ENCODE measurements at regions not wholly inside any gene's neighbourhood (a gene's known extent, or its start where the extent isn't known, plus 50 kb on each side); places are given as distances from the start of the nearest gene placed in this dataset.

DNA sequence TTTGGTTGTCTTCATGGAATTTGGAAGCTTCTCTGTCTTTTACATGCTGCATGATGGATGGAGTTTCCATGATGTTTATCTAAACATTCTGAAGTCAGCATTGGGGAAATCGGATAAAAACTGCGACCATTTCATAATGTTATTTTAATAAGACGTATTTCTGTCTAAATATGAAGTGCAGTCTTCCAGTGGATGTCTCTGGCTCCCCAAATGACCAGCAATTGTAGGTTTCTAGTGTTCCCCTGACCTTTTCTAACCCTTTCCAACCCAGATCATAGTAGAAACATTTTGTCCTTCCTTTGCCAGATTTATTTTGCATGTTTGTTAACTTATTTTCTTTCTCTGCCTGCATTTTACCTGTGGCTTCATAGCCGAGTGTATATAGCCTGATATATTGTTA lies 559.3 kb downstream of the ADCYAP1 start:
- H3K27ac ChIP-seq: no peak overlapping the region
- DNase-seq (ENCODE audit: low read depth, low spot score): no peak

DNA sequence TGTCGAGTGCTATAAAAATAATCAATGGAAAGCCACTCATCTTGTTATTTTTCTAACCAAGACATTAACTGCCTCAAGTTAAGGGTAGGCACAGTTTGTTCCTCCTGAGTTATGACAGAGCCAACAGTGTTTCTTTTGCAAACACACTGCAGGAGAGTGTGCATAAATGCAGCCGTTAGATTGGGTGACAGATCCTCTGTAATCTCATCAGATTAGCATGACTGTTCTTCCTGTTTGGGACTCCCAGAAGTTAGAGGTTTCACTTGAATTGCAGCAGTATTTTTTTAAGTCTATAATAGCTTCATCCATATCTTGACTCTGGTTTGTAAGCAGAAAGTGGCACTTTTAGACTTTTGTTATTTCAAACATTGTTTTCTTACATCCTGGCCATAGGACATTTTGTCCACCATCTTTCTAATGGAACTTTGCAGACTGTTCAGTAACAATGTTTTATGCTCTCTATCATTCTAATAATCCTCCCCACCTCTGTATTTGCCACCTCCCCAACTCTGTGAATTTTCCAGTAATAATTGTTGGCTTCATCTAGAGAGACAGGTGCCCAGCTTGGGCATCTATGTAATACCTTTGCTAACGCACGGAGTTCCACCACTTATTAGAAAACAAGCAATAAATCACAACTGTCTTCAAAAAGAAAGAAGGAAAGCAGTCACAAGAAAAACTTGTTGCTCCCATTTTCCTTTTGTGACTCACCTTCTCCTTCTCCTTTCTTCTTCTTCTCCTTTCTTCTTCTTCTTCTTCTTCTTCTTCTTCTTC lies 560.0 kb downstream of the ADCYAP1 start:
- H3K27ac ChIP-seq: no peak overlapping the region
- DNase-seq (ENCODE audit: low read depth, low spot score): no peak

GRCh38 chr18:1466035-1466434 lies 561.4 kb downstream of the ADCYAP1 start:
- H3K27ac ChIP-seq: no peak overlapping the region
- no peak for DNase-seq (ENCODE audit: low read depth, low spot score)

- no peak for DNase-seq (ENCODE audit: low read depth, low spot score)
- no peak overlapping the region for H3K27ac ChIP-seq
Observed at GRCh38 chr18:1467461-1467964, 562.8 kb downstream of the ADCYAP1 start.

GRCh38 chr18:1468550-1468949 lies 563.9 kb downstream of the ADCYAP1 start:
- DNase-seq (ENCODE audit: low read depth, low spot score): no peak
- H3K27ac ChIP-seq: no peak overlapping the region

DNA sequence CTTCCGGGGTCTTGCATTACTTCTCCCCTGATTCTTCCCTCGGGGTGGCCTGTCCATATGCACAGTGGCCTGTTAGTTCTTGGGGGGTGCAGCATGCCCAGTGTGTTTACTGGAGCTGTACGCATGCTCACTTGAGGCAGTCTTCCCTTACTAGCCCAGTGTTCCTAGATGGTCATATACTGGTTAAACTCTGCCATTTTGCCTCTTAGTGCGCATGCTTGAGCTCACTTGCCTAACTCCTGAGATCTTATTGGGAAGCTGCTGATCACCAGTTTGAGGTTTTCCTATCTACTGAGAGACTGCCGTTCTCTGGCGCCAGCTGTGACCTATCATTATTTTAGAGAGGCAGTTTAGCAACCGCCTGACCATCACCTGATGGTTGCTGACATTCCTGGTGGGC lies 571.2 kb downstream of the ADCYAP1 start:
- no peak overlapping the region for H3K27ac ChIP-seq
- DNase-seq (ENCODE audit: low read depth, low spot score): no peak

DNA sequence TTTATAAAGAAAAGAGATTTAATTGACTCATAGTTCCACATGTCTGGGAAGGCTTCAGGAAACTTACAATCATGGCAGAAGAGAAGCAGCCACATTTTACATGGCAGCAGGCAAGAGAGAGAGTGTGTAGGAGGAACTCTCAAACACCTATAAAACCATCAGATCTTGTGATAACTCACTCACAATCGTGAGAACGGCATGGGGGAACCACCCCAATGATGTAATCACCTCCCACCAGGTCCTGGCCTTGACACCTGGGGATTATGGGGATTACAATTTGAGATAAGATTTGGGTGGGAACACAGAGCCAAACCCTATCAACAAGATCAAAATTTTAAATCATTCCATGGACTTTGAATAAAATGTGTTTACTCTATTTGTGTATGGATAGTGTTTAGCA lies 575.6 kb downstream of the ADCYAP1 start:
- H3K27ac ChIP-seq: no peak overlapping the region
- no peak for DNase-seq (ENCODE audit: low read depth, low spot score)

- H3K27ac ChIP-seq: no peak overlapping the region
- DNase-seq (ENCODE audit: low read depth, low spot score): no peak
Observed at GRCh38 chr18:1481577-1481976, 576.9 kb downstream of the ADCYAP1 start.

DNA sequence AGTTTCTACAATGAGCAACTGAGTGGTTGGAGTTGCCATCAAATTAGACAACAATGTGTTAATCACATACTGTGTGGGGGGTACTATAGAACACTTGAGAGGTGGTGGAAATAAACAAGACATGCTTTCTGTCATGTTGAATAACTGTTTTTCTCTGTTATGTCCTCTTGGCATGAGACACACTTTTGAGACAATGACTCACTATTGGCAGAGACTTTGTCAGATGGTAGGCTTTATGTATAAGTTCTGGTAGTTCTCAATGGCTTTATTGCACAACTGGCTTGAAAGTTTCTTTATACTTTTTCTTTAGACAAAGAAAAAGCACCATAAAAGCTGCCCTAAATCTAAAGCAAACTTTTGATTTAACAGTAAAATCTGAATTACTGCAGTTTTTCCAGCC lies 578.7 kb downstream of the ADCYAP1 start:
- no peak for DNase-seq (ENCODE audit: low read depth, low spot score)
- H3K27ac ChIP-seq: no peak overlapping the region

DNA sequence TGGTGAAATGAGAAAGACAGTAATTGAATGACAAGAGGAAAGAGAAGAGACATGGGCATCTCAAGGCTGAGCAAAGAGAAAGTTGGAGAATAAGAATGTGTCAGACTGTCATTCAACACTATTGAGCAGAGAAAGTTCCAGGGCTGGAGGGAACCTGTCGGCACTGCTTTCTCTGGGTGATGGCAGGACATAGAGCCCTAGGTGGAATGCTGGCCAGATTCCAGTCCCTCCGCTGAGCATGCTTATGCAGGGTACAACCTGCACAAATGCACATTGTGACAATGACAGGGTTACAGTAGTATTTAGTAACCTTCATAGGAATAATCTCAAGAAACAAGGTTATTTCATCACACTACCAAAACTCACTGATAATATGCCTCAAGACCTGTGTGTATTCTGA lies 582.8 kb downstream of the ADCYAP1 start:
- no peak overlapping the region for H3K27ac ChIP-seq
- no peak for DNase-seq (ENCODE audit: low read depth, low spot score)

DNA sequence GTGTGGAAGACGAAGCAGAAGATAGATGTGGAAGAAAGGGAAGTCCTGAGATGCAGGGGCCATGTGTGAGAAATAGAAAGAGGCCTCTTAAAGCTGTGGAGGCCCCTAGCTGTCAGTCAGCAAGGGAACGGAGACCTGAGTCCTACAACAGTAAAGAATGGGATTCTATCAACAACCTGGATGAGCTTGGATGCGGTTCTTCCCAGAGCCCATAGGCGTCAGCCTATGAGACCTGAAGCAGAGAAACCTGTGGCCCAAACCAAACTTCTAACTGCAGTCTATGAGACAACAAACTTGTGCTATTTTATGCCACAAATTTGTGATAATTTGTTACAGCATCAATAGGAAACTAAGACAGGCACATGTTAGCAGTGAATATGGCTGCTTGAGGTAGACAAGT lies 583.7 kb downstream of the ADCYAP1 start:
- no peak overlapping the region for H3K27ac ChIP-seq
- DNase-seq (ENCODE audit: low read depth, low spot score): no peak

DNA sequence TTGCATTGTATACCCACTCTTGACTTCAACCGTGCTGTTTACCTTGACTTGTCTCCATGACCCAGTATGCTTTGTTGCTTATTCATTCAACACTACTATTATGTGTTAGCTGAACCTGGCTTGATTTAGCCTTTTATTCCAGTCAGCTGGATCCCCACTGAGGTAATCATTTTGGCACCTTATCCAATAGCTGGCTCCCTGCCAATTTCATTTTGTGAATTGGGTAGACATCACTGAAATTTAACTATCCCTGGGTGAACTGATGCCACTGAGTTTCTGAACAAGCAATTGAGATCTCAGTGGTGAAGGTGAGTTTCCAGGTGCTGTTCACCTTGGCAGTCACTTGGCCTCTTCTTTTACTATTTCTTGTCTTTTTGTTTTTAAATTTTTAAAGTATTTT lies 584.3 kb downstream of the ADCYAP1 start:
- DNase-seq (ENCODE audit: low read depth, low spot score): no peak
- no peak overlapping the region for H3K27ac ChIP-seq

DNA sequence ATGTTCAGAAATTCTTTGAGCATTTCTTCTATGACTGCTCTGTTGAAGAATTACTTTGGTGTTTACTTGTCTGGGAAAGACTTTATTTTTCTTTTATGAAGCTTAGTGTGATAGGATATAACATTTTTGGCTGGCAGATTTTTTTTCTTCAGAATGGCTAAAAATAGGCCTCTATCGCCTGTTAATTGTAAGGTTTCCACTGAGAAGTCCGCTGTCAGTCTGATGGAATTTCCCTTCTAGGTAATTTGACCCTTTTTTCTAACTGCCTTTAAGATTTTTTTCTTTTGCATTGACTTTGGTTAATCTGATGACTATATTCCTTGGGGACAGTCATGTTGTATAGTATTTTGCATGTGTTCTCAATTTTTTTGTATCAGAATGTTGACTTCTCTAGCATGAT lies 590.7 kb downstream of the ADCYAP1 start:
- H3K27ac ChIP-seq: no peak overlapping the region
- DNase-seq (ENCODE audit: low read depth, low spot score): no peak

DNA sequence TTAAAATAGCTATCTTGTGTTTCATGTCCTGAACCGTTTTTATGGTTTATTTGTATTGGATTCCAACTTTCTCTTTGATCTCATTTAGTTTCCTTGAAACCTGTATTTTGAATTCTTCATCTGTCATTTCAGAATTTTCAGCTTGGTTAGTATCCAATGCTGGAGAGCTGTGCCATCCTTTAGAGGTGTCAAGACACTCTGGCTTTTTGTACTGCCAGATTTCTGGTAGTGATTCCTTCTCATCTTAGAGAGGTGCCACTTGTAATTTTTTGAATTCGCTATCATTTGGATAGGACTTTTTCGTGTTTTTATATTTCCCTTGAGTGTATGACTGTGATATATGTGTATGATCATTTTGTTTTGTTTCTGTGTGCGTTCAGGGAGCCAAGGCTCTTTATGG lies 591.4 kb downstream of the ADCYAP1 start:
- no peak overlapping the region for H3K27ac ChIP-seq
- no peak for DNase-seq (ENCODE audit: low read depth, low spot score)

GRCh38 chr18:1498216-1498615 lies 593.5 kb downstream of the ADCYAP1 start:
- no peak for DNase-seq (ENCODE audit: low read depth, low spot score)
- no peak overlapping the region for H3K27ac ChIP-seq

DNA sequence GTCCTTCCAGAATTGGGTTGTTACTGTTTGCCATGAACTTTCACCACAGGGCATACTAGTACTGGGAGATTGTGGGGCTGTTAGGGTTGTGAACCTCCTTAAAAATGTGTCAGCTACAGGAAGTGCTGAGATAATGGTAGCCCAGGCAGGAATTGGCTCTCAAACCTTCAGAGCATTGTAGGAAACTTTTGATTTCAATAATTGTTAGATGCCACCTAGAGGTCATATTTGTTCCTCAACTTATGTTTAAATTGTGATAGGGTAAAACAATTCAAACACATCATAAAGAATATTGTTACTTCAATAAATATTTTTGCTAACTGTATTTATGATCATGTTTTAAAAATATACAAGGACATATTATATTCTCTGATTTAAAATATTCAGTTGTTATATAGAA lies 594.6 kb downstream of the ADCYAP1 start:
- DNase-seq (ENCODE audit: low read depth, low spot score): no peak
- H3K27ac ChIP-seq: no peak overlapping the region

GRCh38 chr18:1503847-1504246 lies 599.2 kb downstream of the ADCYAP1 start:
- no peak for DNase-seq (ENCODE audit: low read depth, low spot score)
- H3K27ac ChIP-seq: no peak overlapping the region

DNA sequence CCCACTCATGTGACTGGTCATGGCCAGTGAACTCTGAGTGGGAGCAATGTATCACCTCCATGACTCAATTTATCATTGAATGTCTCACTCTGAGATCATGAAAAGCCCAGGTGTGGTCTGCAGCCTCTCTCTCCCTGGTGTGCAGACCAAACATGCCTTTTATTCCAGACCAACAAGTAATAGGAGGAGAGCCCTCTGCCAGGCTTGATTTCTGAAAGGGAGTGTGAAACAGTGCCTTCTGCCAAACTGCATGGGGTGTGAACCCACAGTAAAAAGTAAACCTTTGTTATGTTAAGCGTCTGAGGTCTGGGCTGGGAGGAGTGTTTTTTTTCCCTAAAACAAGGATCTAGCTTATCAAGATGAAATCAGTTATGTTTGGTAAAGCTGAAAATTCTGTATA lies 601.2 kb downstream of the ADCYAP1 start:
- no peak overlapping the region for H3K27ac ChIP-seq
- no peak for DNase-seq (ENCODE audit: low read depth, low spot score)

DNA sequence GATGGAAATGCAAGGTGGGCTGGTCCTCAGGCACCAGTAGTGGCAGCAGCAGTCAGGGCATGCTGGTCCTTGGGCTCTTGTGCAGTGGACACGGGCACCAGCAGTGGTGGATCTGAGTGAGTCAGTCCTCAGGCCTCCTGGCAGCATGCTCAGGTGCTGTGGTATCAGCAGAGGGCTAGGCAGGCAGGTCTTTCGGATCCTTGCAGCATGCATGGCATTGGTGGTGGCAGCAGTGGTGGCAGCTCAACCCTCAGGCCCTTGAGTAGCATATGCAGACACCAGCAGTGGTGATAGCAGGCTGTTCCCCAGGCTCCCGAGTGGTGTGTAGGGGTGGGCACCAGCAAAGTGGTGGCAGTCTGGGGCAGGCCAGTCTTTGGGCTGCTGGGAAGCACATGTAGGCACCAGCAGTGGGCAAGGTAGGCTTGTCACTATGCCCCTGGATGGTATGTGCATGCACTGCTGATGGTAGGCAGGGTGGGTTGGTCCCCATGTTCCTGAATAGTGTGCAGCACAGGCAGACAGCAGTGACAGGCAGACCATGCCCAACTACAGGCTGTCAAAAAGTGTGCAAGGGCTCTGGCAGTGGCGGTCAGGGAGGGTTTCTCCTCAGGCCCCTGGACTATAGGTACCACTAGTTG lies 606.0 kb downstream of the ADCYAP1 start:
- H3K27ac ChIP-seq: no peak overlapping the region
- no peak for DNase-seq (ENCODE audit: low read depth, low spot score)

DNA sequence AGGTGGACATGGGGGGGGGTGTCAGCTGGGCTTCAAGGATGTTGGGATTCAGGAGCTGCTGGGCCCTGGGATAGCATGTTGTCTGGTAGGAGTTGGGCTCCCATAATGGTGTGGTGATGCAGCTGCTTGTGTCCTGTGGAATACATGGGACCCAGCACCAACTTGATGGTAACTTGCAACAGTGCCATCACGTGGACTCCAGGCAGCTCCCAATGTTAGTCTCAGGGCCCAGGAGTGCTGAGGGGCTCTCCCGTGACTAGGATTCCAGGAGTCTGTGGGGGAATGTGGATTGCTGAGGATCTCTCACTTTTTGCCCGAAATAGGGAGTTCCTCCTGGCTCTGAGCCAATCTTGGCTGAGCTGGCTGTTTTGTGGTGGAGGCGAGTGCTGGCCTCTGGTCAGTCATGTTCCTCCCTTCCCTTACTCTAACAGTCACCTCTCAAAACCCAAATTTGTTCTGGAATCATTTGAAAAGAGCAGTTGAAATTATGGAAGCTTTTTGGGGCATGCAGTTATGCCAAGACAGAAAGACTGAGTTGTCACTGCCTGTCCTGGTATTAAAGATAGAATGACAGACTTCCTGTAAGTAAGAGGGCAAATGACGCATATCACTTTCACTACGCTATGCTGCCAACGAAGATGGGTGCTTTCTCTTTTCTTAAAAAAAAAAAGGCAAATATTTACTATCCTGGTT lies 607.1 kb downstream of the ADCYAP1 start:
- no peak for DNase-seq (ENCODE audit: low read depth, low spot score)
- no peak overlapping the region for H3K27ac ChIP-seq

GRCh38 chr18:1513519-1513918 lies 608.8 kb downstream of the ADCYAP1 start:
- no peak overlapping the region for H3K27ac ChIP-seq
- no peak for DNase-seq (ENCODE audit: low read depth, low spot score)

Measured in epithelial cell of prostate (primary cell).